ENCODE measurements at regions not wholly inside any gene's neighbourhood (a gene's known extent, or its start where the extent isn't known, plus 50 kb on each side); places are given as distances from the start of the nearest gene placed in this dataset.
A peak's percentile ranks its signal among the peaks of the same experiment; 100 is the strongest.
"Not testable (repeated sequence)": the region's sequence is repeated elsewhere in the genome, so short reads cannot be mapped to it uniquely, and the experiment has no call there.

DNA sequence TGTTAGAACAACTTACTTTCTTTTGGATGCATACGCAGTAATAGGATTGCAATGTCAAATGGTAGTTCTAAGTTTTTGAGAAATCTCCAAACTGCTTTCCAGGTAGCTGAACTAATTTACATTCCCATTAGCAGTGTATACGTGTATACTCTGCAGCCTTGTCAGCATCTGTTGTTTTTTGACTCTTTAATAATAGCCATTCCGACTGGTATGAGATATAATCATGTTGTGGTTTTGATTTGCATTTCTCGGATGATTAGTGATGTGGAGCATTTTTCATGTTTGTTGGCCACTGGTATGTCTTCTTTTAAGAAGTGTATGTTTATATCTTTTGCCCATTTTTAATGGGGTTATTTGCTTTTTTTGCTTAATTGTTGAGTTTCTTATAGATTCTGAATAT, 76.9 kb upstream of the HNRNPA1L2 start:
- DNase-seq, H3K4me3 Mint-ChIP-seq, H3K27me3 Mint-ChIP-seq, H3K4me1 Mint-ChIP-seq, CTCF ChIA-PET, H3K9me3 Mint-ChIP-seq, H3K36me3 Mint-ChIP-seq, H3K27ac Mint-ChIP-seq: not testable (repeated sequence)

DNA sequence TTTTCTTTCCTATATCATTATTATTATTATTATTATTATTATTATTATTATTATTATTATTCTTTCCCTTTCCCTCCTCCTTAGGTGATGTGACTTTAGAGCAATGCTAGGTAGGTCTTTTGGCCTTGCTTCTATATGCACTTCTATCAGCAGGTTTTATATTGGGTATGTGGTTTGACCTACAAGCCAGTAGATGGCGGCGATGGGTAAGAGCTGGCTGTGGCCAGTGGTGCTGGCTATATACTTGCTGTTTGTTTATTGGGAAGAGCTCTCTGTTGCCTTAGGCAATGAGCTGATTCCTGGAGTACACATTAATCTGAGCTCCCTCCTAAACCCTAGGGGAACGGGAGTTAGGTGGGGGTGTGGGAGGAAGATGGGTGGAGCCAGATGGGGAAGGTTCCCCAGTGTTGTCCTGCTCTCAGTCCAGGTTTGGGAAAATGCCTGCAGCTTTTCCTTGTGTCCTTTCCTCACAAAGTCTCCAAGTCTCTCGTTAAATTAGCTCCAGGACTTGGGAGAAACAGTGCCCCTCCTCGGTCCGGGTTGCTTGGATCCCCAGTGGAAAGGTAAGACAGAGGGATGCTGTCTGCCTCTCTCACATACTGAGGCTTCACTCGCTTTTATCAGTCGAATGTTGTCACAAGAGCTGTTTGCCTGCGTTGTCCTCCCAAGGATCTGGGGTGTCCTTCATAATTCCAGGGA, 72.2 kb upstream of the HNRNPA1L2 start:
- not testable (repeated sequence) for H3K4me1 Mint-ChIP-seq, H3K27me3 Mint-ChIP-seq, H3K9me3 Mint-ChIP-seq, H3K36me3 Mint-ChIP-seq, H3K27ac Mint-ChIP-seq, H3K4me3 Mint-ChIP-seq
- CTCF ChIA-PET = interaction anchor here (0.6 kb wide), 1 partner anchor 400 kb away, joined by 3 read pairs; no protein-coding TSS in a partner anchor
- peak; percentile 60 for DNase-seq

DNA sequence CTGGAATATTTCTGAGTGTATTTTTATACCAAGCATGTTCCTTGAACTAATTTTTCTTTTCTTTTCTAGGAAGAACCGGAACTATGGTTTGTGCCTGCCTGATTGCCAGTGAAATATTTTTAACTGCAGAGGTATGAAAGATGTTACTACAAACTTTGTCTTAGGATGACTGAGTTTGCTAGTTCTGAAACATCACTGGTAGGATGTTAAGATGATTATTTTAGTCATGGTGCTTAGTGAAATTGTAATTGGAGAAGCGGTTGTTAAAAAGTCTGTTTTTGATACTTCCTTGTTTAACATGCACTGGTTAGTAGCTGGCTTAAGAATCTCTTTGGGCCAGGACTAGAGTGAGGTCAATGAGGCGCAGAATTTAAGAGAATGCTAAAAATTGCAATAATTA, 71.1 kb upstream of the HNRNPA1L2 start:
- CTCF ChIA-PET, DNase-seq: not testable (repeated sequence)

DNA sequence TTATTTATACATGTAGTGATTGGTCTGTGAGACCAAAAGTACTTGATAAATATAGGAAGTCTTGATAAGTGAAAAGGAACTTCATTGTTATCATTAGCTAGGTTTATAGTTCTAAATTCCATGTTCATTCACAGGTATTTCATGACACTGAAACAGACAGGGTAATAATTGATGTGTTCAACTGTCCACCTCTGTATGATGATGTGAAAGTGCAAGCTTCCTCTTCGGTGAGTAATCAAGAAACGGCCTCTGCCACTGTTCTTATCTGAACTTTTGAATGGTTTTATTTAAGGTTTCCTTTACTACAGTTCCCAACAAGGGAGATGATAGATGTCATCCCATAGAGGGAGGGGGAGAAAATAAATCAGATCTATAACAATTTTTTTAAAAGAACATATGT, 59.3 kb upstream of the HNRNPA1L2 start:
- H3K36me3 Mint-ChIP-seq, CTCF ChIA-PET, H3K27ac Mint-ChIP-seq, H3K4me3 Mint-ChIP-seq, DNase-seq, H3K4me1 Mint-ChIP-seq, H3K9me3 Mint-ChIP-seq: not testable (repeated sequence)
- H3K27me3 Mint-ChIP-seq = peaks cover 10% of the 10 kb centered on the region

More for the DNA sequence above, 71.1 kb upstream of the HNRNPA1L2 start:
- H3K4me3 Mint-ChIP-seq, H3K27me3 Mint-ChIP-seq, H3K27ac Mint-ChIP-seq, H3K4me1 Mint-ChIP-seq, H3K9me3 Mint-ChIP-seq, H3K36me3 Mint-ChIP-seq: not testable (repeated sequence)

All from activated naive CD4-positive, alpha-beta T cell treated with anti-CD3 and anti-CD28 coated beads, Interleukin-2, amount 10 ng/mL, durations not matched to agents 7 days and 5 days (primary cell).